Inflammatory macrophage (primary cell): ENCODE measurements at regions not wholly inside any gene's neighbourhood (a gene's known extent, or its start where the extent isn't known, plus 50 kb on each side); places are given as distances from the start of the nearest gene placed in this dataset.
"Not testable (repeated sequence)": the region's sequence is repeated elsewhere in the genome, so short reads cannot be mapped to it uniquely, and the experiment has no call there.

Experiments used
- DNase-seq, 2 donors: peaks; one replicate each; pipeline ENCODE4 v3.0.0-alpha.2; 2020 to 2022

GRCh38 chr7:142602183-142602582 is 147.1 kb upstream of the PRSS1 start:
- no peak for DNase-seq

DNA sequence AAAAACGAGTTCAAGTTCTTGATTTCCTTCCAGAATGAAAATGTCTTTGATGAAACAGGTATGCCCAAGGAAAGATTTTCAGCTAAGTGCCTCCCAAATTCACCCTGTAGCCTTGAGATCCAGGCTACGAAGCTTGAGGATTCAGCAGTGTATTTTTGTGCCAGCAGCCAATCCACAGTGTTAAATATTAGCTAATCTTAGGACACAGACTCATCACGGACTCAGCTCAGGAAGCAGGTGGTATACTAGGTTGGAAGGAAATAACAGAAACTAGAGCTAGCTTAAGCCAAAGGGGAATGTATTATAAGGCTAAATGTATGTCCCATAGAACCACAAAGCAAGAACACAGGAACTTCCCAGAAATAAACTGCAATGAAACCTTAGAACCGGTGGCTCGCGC is 151.0 kb upstream of the PRSS1 start:
- no peak for DNase-seq

GRCh38 chr7:142597547-142597946 is 151.7 kb upstream of the PRSS1 start:
- DNase-seq, result peak in 1 of 2 donors; percentile 56

DNA sequence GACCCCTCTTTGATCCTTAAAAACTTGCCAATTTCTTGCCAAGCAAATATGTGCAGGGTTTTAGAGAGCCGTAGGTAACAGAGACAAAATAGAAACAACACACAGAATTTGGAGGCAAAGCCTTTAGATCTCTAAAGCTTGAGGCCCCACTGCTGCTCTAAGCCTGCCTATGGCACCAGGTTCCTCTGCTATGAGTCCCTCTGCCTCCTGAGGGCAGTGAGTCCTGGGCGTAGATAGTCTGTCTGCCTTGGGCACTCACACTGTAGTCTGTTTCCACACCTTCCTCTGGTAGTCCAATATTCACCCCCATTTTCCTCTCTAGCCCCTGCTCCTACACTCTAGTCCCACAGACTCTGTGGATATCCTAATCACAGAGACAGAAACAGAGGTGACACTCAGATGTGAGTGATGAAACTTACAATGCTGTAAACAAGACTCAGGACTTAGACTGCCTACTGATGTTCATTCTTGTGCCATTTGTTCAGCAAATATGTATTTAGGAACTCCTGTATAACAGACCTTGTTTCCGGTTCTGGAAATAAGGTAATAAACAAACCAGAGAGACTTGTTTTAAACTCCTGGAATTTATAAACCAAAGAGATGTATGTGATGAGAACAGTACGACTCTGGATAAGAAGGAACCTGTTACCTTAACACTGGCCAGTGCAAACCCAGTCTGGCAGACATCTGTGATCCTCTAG is 153.3 kb upstream of the PRSS1 start:
- no peak for DNase-seq

GRCh38 chr7:142594078-142594477 is 155.2 kb upstream of the PRSS1 start:
- no peak for DNase-seq

- DNase-seq, result no peak
These were observed 156.2 kb upstream of the PRSS1 start for GRCh38 chr7:142593106-142593505.

DNA sequence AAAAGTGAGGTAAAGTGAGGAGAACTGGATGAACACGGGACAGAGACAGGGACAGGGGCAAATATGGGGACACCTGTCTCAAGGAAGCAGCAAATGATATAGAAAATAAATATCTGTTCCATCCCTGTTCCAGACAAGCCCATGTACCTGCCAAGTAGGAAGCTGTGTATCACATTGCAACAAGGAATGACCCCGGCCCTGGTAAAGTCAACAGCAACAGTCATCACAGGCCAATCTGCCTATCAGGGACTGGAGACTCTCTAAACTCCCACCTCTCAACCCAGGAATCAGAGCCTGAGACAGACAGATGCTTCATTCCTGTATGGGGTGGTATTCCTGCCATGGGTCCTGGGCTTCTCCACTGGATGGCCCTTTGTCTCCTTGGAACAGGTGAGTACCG is 156.6 kb upstream of the PRSS1 start:
- DNase-seq, result no peak

DNA sequence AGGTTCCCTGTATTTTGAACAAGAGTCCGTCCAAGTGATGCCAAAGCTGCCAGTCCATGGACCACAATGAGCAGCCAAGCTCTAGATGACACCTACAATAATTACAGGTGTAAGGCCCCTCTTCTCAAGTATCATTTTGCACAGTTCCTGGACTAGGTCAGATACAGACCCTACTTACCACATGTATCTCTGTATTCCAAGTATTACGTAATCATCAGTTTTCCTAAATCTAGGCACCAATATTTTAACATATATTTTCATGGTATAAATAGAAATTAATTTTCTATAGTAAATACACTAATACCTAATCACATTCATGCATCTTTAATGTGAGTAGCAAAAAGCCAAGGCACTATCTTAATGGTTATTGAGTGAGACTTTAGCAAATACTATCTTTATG is 157.0 kb upstream of the PRSS1 start:
- DNase-seq, result no peak

- DNase-seq, result no peak
These were observed 158.3 kb upstream of the PRSS1 start for GRCh38 chr7:142590830-142591457.

DNA sequence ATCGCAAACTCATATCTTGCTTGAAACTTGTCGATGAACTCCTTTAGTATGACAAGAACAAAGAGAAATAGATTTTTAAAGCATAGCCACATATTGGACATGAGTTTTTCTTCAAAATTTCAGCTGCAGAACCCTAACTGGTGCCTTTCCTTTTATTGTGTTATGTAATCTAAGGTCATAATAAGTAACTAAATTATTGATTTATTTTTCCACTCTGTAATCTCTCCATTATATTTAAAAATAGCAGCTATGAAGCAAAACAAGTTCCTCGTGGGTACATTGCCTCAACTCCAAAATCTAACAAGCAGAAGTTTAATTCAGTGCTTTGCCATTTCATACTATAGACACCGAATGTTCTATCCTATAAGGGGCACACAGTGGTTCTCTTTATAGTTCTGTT is 159.2 kb upstream of the PRSS1 start:
- DNase-seq, result no peak

DNA sequence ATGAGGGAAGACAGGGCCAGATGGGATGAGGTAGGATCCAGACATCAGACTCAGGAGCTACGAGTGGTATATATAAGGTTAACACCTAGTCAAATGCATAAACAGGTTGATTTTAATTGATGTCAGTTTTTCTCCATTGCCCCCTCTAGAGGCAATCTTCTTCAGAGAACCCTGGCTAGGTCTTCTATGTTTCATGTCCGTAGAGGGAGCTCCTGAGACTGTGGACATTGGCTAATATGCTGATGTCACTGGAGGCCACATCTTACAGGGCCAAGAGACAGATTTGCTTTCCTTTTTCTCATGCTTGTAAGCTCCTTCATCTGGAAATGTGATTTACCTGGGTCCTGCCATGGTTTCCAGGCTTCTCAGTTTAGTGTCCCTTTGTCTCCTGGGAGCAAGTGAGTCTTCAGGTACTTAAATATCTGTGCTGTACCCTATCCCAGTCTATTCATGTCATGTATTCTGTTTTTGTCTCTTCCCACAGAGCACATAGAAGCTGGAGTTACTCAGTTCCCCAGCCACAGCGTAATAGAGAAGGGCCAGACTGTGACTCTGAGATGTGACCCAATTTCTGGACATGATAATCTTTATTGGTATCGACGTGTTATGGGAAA is 161.6 kb upstream of the PRSS1 start:
- DNase-seq, result peak; percentile 84 to 86

GRCh38 chr7:142586611-142587010 is 162.7 kb upstream of the PRSS1 start:
- DNase-seq, result no peak

GRCh38 chr7:142585425-142585824 is 163.8 kb upstream of the PRSS1 start:
- DNase-seq, result no peak

DNA sequence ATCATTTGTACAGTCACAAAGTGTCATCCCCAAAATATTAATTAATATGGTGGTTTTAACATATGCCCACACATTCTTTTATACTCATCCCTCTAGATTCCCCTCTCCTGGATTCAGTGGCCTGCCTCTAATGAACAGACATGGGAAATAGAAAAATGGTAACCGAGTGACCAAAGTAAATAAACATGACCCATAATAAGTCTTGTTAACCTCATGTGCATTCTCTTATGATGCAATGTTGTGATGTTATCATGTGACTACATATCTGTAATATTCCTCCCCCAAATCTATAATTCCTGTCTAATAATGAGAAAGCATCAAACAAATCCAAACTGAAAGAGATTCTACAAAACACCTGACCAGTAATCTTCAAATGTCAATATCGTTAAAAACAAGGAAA is 164.5 kb upstream of the PRSS1 start:
- no peak for DNase-seq

DNA sequence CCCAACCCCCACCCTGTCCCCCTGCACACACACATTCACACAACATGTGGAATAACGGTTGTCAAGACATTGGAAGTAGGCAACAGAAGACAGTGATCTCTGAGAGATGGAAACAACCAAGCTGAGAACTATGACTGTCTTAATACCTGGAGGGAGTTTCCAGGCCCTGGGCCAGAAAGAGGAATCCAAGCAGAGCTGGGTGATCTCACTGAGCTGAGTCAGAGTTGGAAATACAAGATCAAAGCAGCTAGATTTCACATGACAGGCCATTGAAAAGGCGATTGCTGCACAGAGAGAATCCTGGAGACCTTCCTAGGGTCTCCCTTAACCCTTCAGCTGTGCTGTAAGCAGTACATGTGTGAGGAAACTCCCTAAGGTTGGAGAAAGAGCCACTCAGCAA is 165.8 kb upstream of the PRSS1 start:
- DNase-seq, result peak; percentile 83 to 90

DNA sequence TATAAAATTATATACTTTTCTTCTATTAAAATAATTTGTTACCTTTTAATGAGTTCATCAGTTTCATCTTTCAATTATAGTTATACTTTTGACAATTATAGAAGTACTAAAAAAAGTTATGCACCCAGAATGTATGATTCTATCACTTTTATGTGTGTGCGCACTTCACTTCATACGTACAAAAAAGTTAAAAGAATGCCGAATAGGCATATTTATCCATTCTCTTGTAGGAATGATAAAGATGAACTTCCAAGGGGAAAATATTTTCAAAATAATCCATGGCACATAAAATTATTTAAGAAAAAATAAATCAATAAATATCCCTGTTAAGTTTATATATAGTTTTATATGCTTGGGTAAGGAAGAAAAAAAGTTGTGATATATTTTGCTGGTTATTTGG is 166.9 kb upstream of the PRSS1 start:
- DNase-seq, result no peak

- peak; percentile 86 to 92 for DNase-seq
These were observed 167.9 kb upstream of the PRSS1 start for GRCh38 chr7:142581341-142581740.

DNA sequence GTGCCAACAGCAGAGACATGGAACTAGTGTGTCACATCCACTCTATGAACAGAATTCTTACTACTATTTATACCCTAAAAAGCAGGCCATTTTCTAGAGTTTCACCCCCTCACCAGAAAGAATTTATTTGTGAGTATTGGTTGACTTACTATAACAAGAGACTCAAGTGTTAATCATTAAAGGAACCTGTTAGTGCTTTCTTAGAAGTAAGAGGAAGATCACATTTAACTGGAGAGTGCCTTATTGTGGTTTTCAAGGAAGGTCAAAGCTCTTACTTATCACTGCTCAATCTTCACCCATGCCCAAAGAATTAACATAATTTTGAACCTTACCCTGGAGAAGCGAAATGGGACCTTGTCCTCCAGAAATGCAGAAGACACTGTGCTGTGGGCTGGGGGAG is 169.3 kb upstream of the PRSS1 start:
- DNase-seq, result no peak

- not testable (repeated sequence) for DNase-seq
These were observed 173.9 kb upstream of the PRSS1 start for GRCh38 chr7:142575351-142575750.

GRCh38 chr7:142571581-142571980 is 177.7 kb upstream of the PRSS1 start:
- no peak for DNase-seq

DNA sequence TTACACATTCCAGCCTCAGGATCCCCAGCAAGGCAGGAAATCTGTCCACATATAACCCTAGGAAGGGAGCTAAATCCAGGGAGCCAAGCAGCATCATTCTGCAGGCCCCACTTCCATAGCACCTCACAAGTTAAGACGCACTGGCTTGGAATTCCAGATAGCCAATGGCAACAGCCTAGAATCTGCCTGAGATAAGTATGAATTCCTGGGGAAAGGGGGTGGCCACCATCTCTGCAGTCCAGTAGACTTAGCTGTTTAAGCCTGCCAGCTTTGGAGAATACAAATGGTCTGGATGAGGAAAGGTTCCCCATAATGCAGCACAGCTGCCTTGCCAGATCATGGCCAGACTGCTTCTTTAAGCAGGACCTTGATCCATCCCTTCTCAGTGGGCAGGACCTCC is 179.4 kb upstream of the PRSS1 start:
- no peak for DNase-seq

DNA sequence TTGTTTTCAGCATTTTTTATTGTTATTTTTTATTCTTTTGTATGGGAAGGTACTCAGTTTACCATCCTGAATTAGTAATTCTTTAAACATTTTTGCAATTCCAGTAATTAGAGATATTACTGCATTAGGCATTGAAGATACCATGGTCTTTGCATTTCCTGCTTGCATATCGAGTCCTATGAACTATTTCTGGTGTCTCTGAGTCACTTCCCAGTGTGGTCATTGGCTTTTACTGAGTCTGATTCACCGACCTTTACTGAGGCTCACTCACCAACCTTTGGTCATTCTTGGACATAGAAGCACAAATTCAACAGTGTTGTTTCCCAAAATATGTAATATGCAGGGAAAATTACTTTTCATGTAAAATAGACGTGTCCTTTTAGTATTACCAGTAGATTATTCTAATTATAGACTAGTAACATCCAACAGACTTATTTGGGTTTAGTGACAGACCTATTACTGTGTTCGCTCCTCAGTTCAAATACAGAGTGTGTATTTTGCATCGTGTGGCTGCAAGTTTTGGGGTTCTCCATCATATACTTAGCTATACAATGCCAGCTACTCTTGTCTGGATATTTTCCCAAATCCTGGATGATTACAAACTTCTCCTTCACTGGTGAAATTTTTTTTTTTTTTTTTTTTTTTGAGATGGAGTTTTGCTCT is 180.7 kb upstream of the PRSS1 start:
- peak; percentile 61 to 80 for DNase-seq

GRCh38 chr7:142567201-142568075 is 181.8 kb upstream of the PRSS1 start:
- no peak for DNase-seq
